IMR-90 (cell line): ENCODE measurements at regions not wholly inside any gene's neighbourhood (a gene's known extent, or its start where the extent isn't known, plus 50 kb on each side); places are given as distances from the start of the nearest gene placed in this dataset.

Source experiments
- ATAC-seq: fragments of 200-7000 bp; cut with Tn5 transposase; 2 replicates; pipeline ENCODE4 v1.9.1; 2020; ENCODE audit warnings: low read depth, mild to moderate bottlenecking, moderate library complexity
- BruUV-seq: library from RNA; stranded (reverse); fragments of 400-500 nt; replicated peaks from 2 replicates; lab custom pipeline; 2021; lab: Mats Ljungman, UMichigan
- CTCF ChIA-PET: fragments of 300-600 bp; formaldehyde crosslinking; extraction: SDS; loops from one replicate; lab custom pipeline; 2021; ENCODE audit warnings: antibody characterized with exemption; lab: Yijun Ruan, JAX
- POLR2A ChIA-PET: fragments of 300-600 bp; sonication (Branson Sonifier 250); formaldehyde crosslinking; loops from one replicate; lab custom pipeline; 2022; ENCODE audit warnings: antibody characterized with exemption; ENCODE audit not compliant: unreplicated experiment; lab: Charles Lee
- DNase-seq: peaks from one replicate; pipeline ENCODE4 v3.0.0; 2013
- H2AFZ ChIP-seq: replicated peaks from 2 replicates; pipeline ENCODE3; 2013; ENCODE audit warnings: low read length, mild to moderate bottlenecking; ENCODE audit not compliant: poor library complexity
- H2AK5ac ChIP-seq: 2 replicates; pipeline ENCODE4 v1.6.1; 2013; ENCODE audit warnings: low read depth, low read length, inconsistent platforms
- H2AK9ac ChIP-seq: replicated peaks from 2 replicates; pipeline ENCODE3; 2013; ENCODE audit warnings: mild to moderate bottlenecking, low read depth, low read length, moderate library complexity; ENCODE audit not compliant: poor library complexity
- H2BK120ac ChIP-seq: 2 replicates; pipeline ENCODE4 v1.6.1; 2013; ENCODE audit warnings: low read depth, low read length, inconsistent platforms
- H2BK15ac ChIP-seq: 3 replicates; pipeline ENCODE4 v1.6.1; 2013; ENCODE audit warnings: low read depth, low read length, inconsistent platforms
- H2BK20ac ChIP-seq: 2 replicates; pipeline ENCODE4 v1.6.1; 2013; ENCODE audit warnings: low read depth, mild to moderate bottlenecking, inconsistent platforms, low read length, moderate library complexity
- H2BK5ac ChIP-seq: 2 replicates; pipeline ENCODE4 v1.6.1; 2013; ENCODE audit warnings: mild to moderate bottlenecking, low read depth, low read length, inconsistent platforms; ENCODE audit not compliant: poor library complexity, severe bottlenecking
- H3K14ac ChIP-seq: replicated peaks from 2 replicates; pipeline ENCODE4 v1.6.1; 2013; ENCODE audit warnings: low read depth, low read length, inconsistent platforms
- H3K18ac ChIP-seq: 2 replicates; pipeline ENCODE4 v1.6.1; 2013; ENCODE audit warnings: low read depth, low read length, control low read depth
- H3K23ac ChIP-seq: 2 replicates; pipeline ENCODE4 v1.6.1; 2013; ENCODE audit warnings: low read depth, low read length, inconsistent platforms
- H3K27ac ChIP-seq: 2 replicates; pipeline ENCODE4 v1.5.1; 2013; ENCODE audit warnings: mild to moderate bottlenecking, control low read depth, low read length; ENCODE audit not compliant: insufficient read depth
- H3K27me3 ChIP-seq: 2 replicates; pipeline ENCODE4 v1.6.1; 2013; ENCODE audit warnings: low read length; ENCODE audit not compliant: control insufficient read depth, insufficient read depth
- H3K36me3 ChIP-seq: 2 replicates; pipeline ENCODE4 v1.6.1; 2013; ENCODE audit warnings: low read length, mixed read lengths; ENCODE audit not compliant: control insufficient read depth, insufficient read depth
- H3K4ac ChIP-seq: 2 replicates; pipeline ENCODE4 v1.6.1; 2013; ENCODE audit warnings: low read depth, low read length, inconsistent platforms
- H3K4me1 ChIP-seq: 2 replicates; pipeline ENCODE4 v1.6.1; 2013; ENCODE audit warnings: low read length, mixed read lengths; ENCODE audit not compliant: control insufficient read depth, insufficient read depth
- H3K4me2 ChIP-seq: 2 replicates; pipeline ENCODE4 v1.6.1; 2013; ENCODE audit warnings: low read depth, mild to moderate bottlenecking, control low read depth, low read length, moderate library complexity
- H3K4me3 ChIP-seq: 2 replicates; pipeline ENCODE4 v1.5.1; 2013; ENCODE audit warnings: low read depth, mild to moderate bottlenecking, control low read depth, low read length, moderate library complexity; ENCODE audit not compliant: insufficient read depth
- H3K56ac ChIP-seq: 2 replicates; pipeline ENCODE4 v1.6.1; 2013; ENCODE audit warnings: low read length, inconsistent platforms; ENCODE audit not compliant: insufficient read depth; ENCODE audit errors: extremely low read depth
- H3K79me1 ChIP-seq, 2 experiments: 2 replicates each; pipeline ENCODE4 v1.6.1; 2013; ENCODE audit warnings: low read length in 2 of 2, inconsistent platforms in 1 of 2, low read depth in 1 of 2
- H3K9ac ChIP-seq: 2 replicates; pipeline ENCODE4 v1.6.1; 2013; ENCODE audit warnings: low read depth, low read length, control low read depth
- H3K9me1 ChIP-seq: 2 replicates; pipeline ENCODE4 v1.6.1; 2013; ENCODE audit warnings: low read length, inconsistent platforms; ENCODE audit not compliant: insufficient read depth
- H3K9me3 ChIP-seq: 2 replicates; pipeline ENCODE4 v1.6.1; 2013; ENCODE audit warnings: low read length; ENCODE audit not compliant: control insufficient read depth, insufficient read depth
- H4K20me1 ChIP-seq: 2 replicates; pipeline ENCODE4 v1.6.1; 2013; ENCODE audit warnings: low read length, inconsistent platforms; ENCODE audit not compliant: insufficient read depth
- H4K5ac ChIP-seq: 2 replicates; pipeline ENCODE4 v1.6.1; 2013; ENCODE audit warnings: mild to moderate bottlenecking, low read depth, low read length, control low read depth
- H4K8ac ChIP-seq, 2 experiments: 2 replicates each; pipeline ENCODE4 v1.6.1; 2013; ENCODE audit warnings: low read depth in 2 of 2, low read length in 2 of 2, control low read depth in 1 of 2, inconsistent platforms in 1 of 2
- H4K91ac ChIP-seq: 2 replicates; pipeline ENCODE4 v1.6.1; 2013; ENCODE audit warnings: low read depth, low read length, inconsistent platforms; ENCODE audit not compliant: insufficient read depth
- BHLHE40 ChIP-seq: fragments of 150-350 bp; IDR thresholded peaks from 2 replicates; pipeline ENCODE4 v1.6.1; 2016; ENCODE audit warnings: mild to moderate bottlenecking, low read depth, low read length
- CEBPB ChIP-seq: IDR thresholded peaks from 2 replicates; pipeline ENCODE4 v1.6.1; 2012; ENCODE audit warnings: low read depth, low read length, improper control_type of control experiment
- MXI1 ChIP-seq: IDR thresholded peaks from 2 replicates; pipeline ENCODE4 v1.6.1; 2012; ENCODE audit warnings: low read depth, mild to moderate bottlenecking, low read length, moderate library complexity, borderline replicate concordance
- NFE2L2 ChIP-seq: fragments of 150-350 bp; IDR thresholded peaks from 2 replicates; pipeline ENCODE4 v1.6.1; 2016; ENCODE audit warnings: low read depth, mild to moderate bottlenecking, low read length
- POLR2A ChIP-seq: IDR thresholded peaks from 2 replicates; pipeline ENCODE4 v1.6.1; 2012; ENCODE audit warnings: mild to moderate bottlenecking, low read depth, low read length
- RAD21 ChIP-seq: IDR thresholded peaks from 2 replicates; pipeline ENCODE4 v1.6.1; 2012; ENCODE audit warnings: low read length, improper control_type of control experiment
- RCOR1 ChIP-seq: IDR thresholded peaks from 2 replicates; pipeline ENCODE4 v1.6.1; 2012; ENCODE audit warnings: mild to moderate bottlenecking, low read length, improper control_type of control experiment; ENCODE audit not compliant: insufficient replicate concordance
- RFX5 ChIP-seq: IDR thresholded peaks from 2 replicates; pipeline ENCODE4 v1.8.0; 2012; ENCODE audit warnings: low read depth, mild to moderate bottlenecking, low read length, moderate library complexity
- SMC3 ChIP-seq: fragments of 150-350 bp; IDR thresholded peaks from 2 replicates; pipeline ENCODE4 v1.6.1; 2016; ENCODE audit warnings: low read depth, mild to moderate bottlenecking, antibody characterized with exemption, low read length, moderate library complexity
- WGBS, 2 experiments: methylation state at CpG; one replicate each; pipeline versions ENCODE4 v1.1.5 to v1.1.7; 2013; ENCODE audit warnings: missing lambda C conversion rate in 2 of 2; ENCODE audit not compliant: insufficient read length in 1 of 2; ENCODE audit errors: extremely low coverage in 2 of 2; 5-methylcytosine and 5-hydroxymethylcytosine counted together
- dilution Hi-C: fragments of 300-500 bp; cut with HindIII; formaldehyde crosslinking; loops from one replicate; pipeline ENCODE4 v1.14.3; 2018; ENCODE audit warnings: low sequenced_read_pairs; ENCODE audit not compliant: unreplicated experiment
- in situ Hi-C: fragments of 300-500 bp; cut with MboI; formaldehyde crosslinking; loops from 3 replicates; pipeline ENCODE4 v1.14.3; 2019; ENCODE audit warnings: low sequenced_read_pairs, inconsistent platforms, mixed read lengths
- intact Hi-C: fragments of 100-400 bp; cut with micrococcal nuclease; formaldehyde crosslinking; loops from 2 replicates; pipeline ENCODE4 v1.10.0; 2022
- TF ChIP-seq, protein P1 (sequence below): fragments of 150-350 bp; IDR thresholded peaks from 2 replicates; pipeline ENCODE4 v1.6.1; 2016; ENCODE audit warnings: low read depth, mild to moderate bottlenecking, low read length, moderate library complexity, borderline replicate concordance
- TF ChIP-seq, protein P2 (sequence below): conservative IDR thresholded peaks from 2 replicates; pipeline ENCODE4 v1.5.1; 2012; ENCODE audit warnings: mild to moderate bottlenecking, low read depth, low read length, improper control_type of control experiment

DNA sequence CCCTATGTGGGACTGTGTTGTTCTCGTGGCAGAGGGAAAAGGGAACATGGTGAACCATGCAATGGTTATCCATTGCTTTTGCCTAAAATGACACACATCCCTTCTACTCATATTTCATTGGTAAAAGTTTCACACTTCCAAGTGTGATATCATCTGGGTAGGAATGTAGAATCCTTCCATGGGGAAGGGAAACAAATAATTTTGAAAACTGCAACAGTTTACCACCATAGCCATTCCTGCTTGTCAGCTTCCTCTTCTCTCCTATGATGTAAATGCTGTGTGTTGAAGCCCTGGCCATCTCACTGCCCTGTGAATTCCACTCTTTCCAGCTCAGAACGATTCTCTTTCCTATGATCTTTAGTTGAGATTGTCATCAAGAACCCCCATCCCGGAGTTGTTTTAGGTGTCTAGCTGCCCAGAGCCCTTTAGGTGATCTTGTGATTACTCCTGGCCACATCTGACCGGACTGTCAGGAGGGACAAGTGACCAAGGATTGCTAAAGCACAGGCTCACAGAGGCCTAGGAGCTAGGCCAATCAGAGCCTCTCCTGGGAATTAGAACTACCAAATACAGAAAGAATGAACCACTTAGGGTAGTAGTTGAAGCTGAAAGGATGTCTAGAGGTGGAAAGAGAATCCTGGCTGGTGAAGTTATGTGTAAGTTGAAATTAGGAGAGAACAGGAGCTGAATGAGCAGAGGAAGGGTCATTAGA is 84.6 kb downstream of the VCPKMT start:
- intact Hi-C loops, result no loop called here

More for the DNA sequence above, 84.6 kb downstream of the VCPKMT start:
- Histone ChIP-seq H3K23ac (no peak overlapping the region), H3K79me1 (no peaks in the 10 kb centered on the region), H3K4me1 (peaks cover 7% of the 10 kb centered on the region), H4K20me1 (no peaks in the 10 kb centered on the region), H3K18ac (peak overlapping the region; percentile 24; the same call in 1 of the 2 replicates), H2BK120ac (peak overlapping the region; percentile 25; the same call in 1 of the 2 replicates), H3K27ac (no peak overlapping the region), H2AFZ (no peak overlapping the region), H4K91ac (no peak overlapping the region; the same call in 1 of the 2 replicates), H3K9ac (no peak overlapping the region), H3K36me3 (no peaks in the 10 kb centered on the region), H2AK9ac (no peak overlapping the region), H3K9me3 (no peaks in the 10 kb centered on the region), H4K8ac (0 out of 4 replicates have a peak overlapping the region, but pooled peaks of 1 of the 2 experiments have one; percentile 41), H2BK15ac (peak overlapping the region; percentile 3; the same call in 1 of the 3 replicates), H4K5ac (peak overlapping the region; percentile 65), H3K14ac (peak overlapping the region; percentile 46; the same call in 1 of the 2 replicates), H3K4me3 (no peak overlapping the region), H3K56ac (no peak overlapping the region), H2BK5ac (peak overlapping the region; percentile 18), H2AK5ac (no peak overlapping the region), H3K27me3 (no peaks in the 10 kb centered on the region), H3K4ac (no peak overlapping the region), H2BK20ac (peak overlapping the region; percentile 14; the same call in 1 of the 2 replicates), H3K9me1 (no peaks in the 10 kb centered on the region), H3K4me2 (no peak overlapping the region)
- in situ Hi-C loops (no loop called here), dilution Hi-C loops (no loop called here)
- ATAC-seq (peak; percentile 66), DNase-seq (peak; percentile 45)
- WGBS, 2 experiments, result 80% methylated on average over 2 of the region's 4 CpGs; no CpG with 5 or more reads in 1 of the 2 experiments
- TF ChIP-seq NFE2L2 (no peak), RAD21 (no peak), MXI1 (no peak), CEBPB (no peak), SMC3 (no peak), RFX5 (no peak), POLR2A (no peak), RCOR1 (no peak), BHLHE40 (no peak)
- TF ChIP-seq, protein P1, sequence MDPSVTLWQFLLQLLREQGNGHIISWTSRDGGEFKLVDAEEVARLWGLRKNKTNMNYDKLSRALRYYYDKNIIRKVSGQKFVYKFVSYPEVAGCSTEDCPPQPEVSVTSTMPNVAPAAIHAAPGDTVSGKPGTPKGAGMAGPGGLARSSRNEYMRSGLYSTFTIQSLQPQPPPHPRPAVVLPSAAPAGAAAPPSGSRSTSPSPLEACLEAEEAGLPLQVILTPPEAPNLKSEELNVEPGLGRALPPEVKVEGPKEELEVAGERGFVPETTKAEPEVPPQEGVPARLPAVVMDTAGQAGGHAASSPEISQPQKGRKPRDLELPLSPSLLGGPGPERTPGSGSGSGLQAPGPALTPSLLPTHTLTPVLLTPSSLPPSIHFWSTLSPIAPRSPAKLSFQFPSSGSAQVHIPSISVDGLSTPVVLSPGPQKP, result no peak
- TF ChIP-seq, protein P2, sequence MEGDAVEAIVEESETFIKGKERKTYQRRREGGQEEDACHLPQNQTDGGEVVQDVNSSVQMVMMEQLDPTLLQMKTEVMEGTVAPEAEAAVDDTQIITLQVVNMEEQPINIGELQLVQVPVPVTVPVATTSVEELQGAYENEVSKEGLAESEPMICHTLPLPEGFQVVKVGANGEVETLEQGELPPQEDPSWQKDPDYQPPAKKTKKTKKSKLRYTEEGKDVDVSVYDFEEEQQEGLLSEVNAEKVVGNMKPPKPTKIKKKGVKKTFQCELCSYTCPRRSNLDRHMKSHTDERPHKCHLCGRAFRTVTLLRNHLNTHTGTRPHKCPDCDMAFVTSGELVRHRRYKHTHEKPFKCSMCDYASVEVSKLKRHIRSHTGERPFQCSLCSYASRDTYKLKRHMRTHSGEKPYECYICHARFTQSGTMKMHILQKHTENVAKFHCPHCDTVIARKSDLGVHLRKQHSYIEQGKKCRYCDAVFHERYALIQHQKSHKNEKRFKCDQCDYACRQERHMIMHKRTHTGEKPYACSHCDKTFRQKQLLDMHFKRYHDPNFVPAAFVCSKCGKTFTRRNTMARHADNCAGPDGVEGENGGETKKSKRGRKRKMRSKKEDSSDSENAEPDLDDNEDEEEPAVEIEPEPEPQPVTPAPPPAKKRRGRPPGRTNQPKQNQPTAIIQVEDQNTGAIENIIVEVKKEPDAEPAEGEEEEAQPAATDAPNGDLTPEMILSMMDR, result no peak
- POLR2A ChIA-PET, result no interaction called here
- BruUV-seq, result no TSS peak
- CTCF ChIA-PET, result no interaction called here
